ENCODE measurements at regions not wholly inside any gene's neighbourhood (a gene's known extent, or its start where the extent isn't known, plus 50 kb on each side); places are given as distances from the start of the nearest gene placed in this dataset.

- H3K27me3 ChIP-seq (ENCODE audit: control insufficient read depth, insufficient read depth, low read length) = no peaks in the 10 kb centered on the region
- no peak overlapping the region for H3K4me3 ChIP-seq (ENCODE audit: low read depth in 2 of 2, low read length in 2 of 2)
- H3K4me1 ChIP-seq (ENCODE audit: control insufficient read depth, insufficient read depth, low read length) = no peaks in the 10 kb centered on the region
- H3K9me3 ChIP-seq (ENCODE audit: control insufficient read depth, insufficient read depth, low read depth, low read length) = no peaks in the 10 kb centered on the region
- no TSS peak for BruUV-seq (replicated peaks)
- CTCF ChIA-PET = no interaction called here
- DNase-seq (ENCODE audit: low read depth, low spot score) = no peak
- intact Hi-C loops (cut with micrococcal nuclease; ENCODE audit: unreplicated experiment) (loop anchor here (5.0 kb wide), 2 partner anchors 231 to 426 kb away; no protein-coding TSS in a partner anchor), in situ Hi-C loops (cut with HindIII; ENCODE audit: low pct_unique_long_range_greater_than_20kb, low sequenced_read_pairs) (no loop called here)
- no peaks in the 10 kb centered on the region; the same call in 1 of the 2 replicates for H3K36me3 ChIP-seq (ENCODE audit: control insufficient read depth, insufficient read depth, low read length)
- no peak for TF ChIP-seq REST (IDR thresholded peaks at IDR 0.05; ENCODE audit: insufficient read depth in 1 of 2, low read depth in 2 of 2, low read length in 1 of 2)
- TF ChIP-seq SIN3A (IDR thresholded peaks at IDR 0.05; ENCODE audit: borderline replicate concordance, insufficient read depth, low read depth, low read length) = no peak
- TF ChIP-seq TCF7L2 (IDR thresholded peaks at IDR 0.05; ENCODE audit: low read depth, low read length) = no peak
- TF ChIP-seq CTCF (IDR thresholded peaks at IDR 0.05) = no peak
- no peak for TF ChIP-seq POLR2AphosphoS5 (IDR thresholded peaks at IDR 0.05; ENCODE audit: low read depth, low read length)
- ATAC-seq = no peak
- H3K27ac ChIP-seq (ENCODE audit: low read length) = no peak overlapping the region
- POLR2A ChIA-PET = no interaction called here
These were observed 476.7 kb downstream of the LTN1 start for GRCh38 chr21:28516021-28516420.

GRCh38 chr21:28513428-28513827 lies 479.2 kb downstream of the LTN1 start:
- intact Hi-C loops (cut with micrococcal nuclease; ENCODE audit: unreplicated experiment) = no loop called here
- DNase-seq (ENCODE audit: low read depth, low spot score) = no peak
- Histone ChIP-seq H3K4me1 (ENCODE audit: control insufficient read depth, insufficient read depth, low read length) (no peaks in the 10 kb centered on the region), H3K9me3 (ENCODE audit: control insufficient read depth, insufficient read depth, low read depth, low read length) (no peaks in the 10 kb centered on the region), H3K27ac (ENCODE audit: low read length) (no peak overlapping the region), H3K27me3 (ENCODE audit: control insufficient read depth, insufficient read depth, low read length) (no peaks in the 10 kb centered on the region), H3K4me3 (ENCODE audit: low read depth in 2 of 2, low read length in 2 of 2) (no peak overlapping the region), H3K36me3 (ENCODE audit: control insufficient read depth, insufficient read depth, low read length) (no peaks in the 10 kb centered on the region; the same call in 1 of the 2 replicates)
- CTCF ChIA-PET = no interaction called here
- POLR2A ChIA-PET = no interaction called here
- in situ Hi-C loops (cut with HindIII; ENCODE audit: low pct_unique_long_range_greater_than_20kb, low sequenced_read_pairs) = no loop called here
- no peak for ATAC-seq
- no peak for TF ChIP-seq POLR2AphosphoS5 (IDR thresholded peaks at IDR 0.05; ENCODE audit: low read depth, low read length)
- no peak for TF ChIP-seq SIN3A (IDR thresholded peaks at IDR 0.05; ENCODE audit: borderline replicate concordance, insufficient read depth, low read depth, low read length)
- TF ChIP-seq TCF7L2 (IDR thresholded peaks at IDR 0.05; ENCODE audit: low read depth, low read length) = no peak
- no peak for TF ChIP-seq REST (IDR thresholded peaks at IDR 0.05; ENCODE audit: insufficient read depth in 1 of 2, low read depth in 2 of 2, low read length in 1 of 2)
- TF ChIP-seq CTCF (IDR thresholded peaks at IDR 0.05) = no peak
- no TSS peak for BruUV-seq (replicated peaks)
